Glutamatergic neuron (in vitro differentiated cells): ENCODE measurements at regions not wholly inside any gene's neighbourhood (a gene's known extent, or its start where the extent isn't known, plus 50 kb on each side); places are given as distances from the start of the nearest gene placed in this dataset.

Experiments used
- DNase-seq: peaks from one replicate; pipeline ENCODE4 v3.0.0; 2022
- H3K27ac Mint-ChIP-seq: one replicate; pipeline ENCODE4 v1.8.0; 2020; ENCODE audit warnings: mild to moderate bottlenecking, mixed read lengths, inconsistent platforms; ENCODE audit not compliant: unreplicated experiment
- H3K27me3 Mint-ChIP-seq: one replicate; pipeline ENCODE4 v1.8.0; 2020; ENCODE audit warnings: mild to moderate bottlenecking, moderate library complexity, mixed read lengths, inconsistent platforms; ENCODE audit not compliant: unreplicated experiment
- H3K36me3 Mint-ChIP-seq: one replicate; pipeline ENCODE4 v1.8.0; 2020; ENCODE audit warnings: mild to moderate bottlenecking, mixed read lengths, inconsistent platforms; ENCODE audit not compliant: unreplicated experiment
- H3K4me1 Mint-ChIP-seq: one replicate; pipeline ENCODE4 v1.8.0; 2020; ENCODE audit warnings: mild to moderate bottlenecking, low read depth, mixed read lengths, inconsistent platforms; ENCODE audit not compliant: unreplicated experiment
- H3K4me3 Mint-ChIP-seq: one replicate; pipeline ENCODE4 v1.8.0; 2020; ENCODE audit warnings: mild to moderate bottlenecking, mixed read lengths, inconsistent platforms; ENCODE audit not compliant: unreplicated experiment
- H3K9me3 Mint-ChIP-seq: one replicate; pipeline ENCODE4 v1.8.0; 2020; ENCODE audit warnings: mild to moderate bottlenecking, moderate library complexity, mixed read lengths, inconsistent platforms; ENCODE audit not compliant: unreplicated experiment
- TF ChIP-seq, protein P1 (sequence below): fragments of 200-600 bp; sonication (generic); IDR thresholded peaks from one replicate; pipeline ENCODE4 v1.5.0; 2021; ENCODE audit not compliant: partially characterized antibody, unreplicated experiment

DNA sequence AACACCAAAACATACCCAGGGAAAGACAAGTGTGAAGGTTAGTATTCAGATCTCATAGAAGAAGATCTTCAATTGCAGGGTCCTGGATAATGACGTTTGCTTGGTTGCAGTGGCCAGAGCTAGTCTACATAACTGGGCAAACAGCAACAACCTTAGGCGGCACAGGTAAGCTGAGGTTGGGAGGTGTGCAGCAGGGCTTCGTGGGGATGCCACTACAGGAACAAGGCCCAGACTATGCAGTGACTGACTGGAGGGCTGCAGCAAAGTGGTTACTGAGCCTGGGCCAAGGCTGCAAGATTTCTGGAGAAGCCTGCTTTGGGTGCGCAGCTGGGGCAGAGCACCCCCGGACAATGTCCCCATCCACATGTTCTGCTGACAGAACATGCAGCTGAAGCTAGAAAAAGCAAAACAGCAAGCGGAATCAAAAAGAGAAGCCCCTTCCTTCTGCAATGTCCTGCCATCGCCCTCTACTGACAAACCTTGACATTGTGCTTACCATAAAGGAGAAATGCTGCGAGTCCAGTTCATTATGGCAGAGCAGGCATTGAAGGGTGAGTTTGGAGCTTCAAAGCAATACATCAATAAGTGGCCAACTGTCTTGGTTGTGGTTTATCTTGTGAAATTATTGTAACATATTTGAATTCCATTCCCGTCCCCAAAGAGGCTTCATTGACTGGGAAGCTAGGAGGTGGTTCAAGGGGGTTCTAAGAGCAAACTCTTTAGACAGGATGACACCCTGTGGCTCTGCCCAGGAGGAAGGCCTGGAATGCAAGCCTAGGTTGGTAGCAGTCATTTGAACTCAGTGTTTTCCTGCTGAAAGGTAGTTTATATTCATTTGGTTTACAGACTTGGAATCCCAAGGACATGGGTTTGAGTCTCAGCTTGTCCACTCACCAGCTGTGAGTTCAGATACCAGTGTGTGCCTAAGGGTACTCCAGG lies 217.0 kb downstream of the PDCD6IP start:
- H3K27me3 Mint-ChIP-seq = no peaks in the 10 kb centered on the region

DNA sequence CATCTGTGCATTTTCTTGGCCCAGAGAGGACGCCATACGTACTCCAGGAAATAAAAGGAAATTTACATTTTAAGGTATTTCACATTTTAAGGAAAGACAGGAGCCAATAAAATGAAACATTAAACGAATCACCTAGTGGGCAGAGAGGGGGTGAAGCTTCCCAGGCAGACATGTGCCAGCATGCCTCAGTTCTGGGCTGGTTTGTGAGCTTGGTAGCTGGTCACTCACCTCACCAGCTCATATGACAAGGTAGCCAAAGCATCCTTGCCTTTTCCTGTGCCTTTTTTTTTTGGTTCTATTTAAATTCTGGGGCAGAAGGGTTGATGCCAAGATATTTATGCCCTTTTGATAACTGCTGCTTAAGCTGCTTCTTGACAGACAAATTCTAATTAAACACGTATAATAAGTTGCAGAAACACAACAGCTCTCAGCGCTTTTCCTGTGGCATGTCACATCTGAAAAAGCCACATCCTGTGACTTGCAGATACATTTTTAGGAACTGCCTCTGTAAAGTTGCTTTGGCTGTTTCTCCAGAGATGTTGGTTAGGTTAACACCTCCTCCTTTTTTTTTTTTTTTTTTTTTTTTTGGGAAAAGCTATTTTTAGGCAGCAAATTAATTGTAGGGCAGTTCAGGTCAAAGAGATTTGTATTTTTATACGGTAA lies 218.6 kb downstream of the PDCD6IP start:
- no peaks in the 10 kb centered on the region for H3K36me3 Mint-ChIP-seq
- H3K27ac Mint-ChIP-seq = no peak overlapping the region
- no peaks in the 10 kb centered on the region for H3K4me1 Mint-ChIP-seq
- H3K9me3 Mint-ChIP-seq = no peaks in the 10 kb centered on the region
- TF ChIP-seq, protein P1, sequence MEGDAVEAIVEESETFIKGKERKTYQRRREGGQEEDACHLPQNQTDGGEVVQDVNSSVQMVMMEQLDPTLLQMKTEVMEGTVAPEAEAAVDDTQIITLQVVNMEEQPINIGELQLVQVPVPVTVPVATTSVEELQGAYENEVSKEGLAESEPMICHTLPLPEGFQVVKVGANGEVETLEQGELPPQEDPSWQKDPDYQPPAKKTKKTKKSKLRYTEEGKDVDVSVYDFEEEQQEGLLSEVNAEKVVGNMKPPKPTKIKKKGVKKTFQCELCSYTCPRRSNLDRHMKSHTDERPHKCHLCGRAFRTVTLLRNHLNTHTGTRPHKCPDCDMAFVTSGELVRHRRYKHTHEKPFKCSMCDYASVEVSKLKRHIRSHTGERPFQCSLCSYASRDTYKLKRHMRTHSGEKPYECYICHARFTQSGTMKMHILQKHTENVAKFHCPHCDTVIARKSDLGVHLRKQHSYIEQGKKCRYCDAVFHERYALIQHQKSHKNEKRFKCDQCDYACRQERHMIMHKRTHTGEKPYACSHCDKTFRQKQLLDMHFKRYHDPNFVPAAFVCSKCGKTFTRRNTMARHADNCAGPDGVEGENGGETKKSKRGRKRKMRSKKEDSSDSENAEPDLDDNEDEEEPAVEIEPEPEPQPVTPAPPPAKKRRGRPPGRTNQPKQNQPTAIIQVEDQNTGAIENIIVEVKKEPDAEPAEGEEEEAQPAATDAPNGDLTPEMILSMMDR = no peak
- no peak overlapping the region for H3K4me3 Mint-ChIP-seq
- DNase-seq = no peak
- no peaks in the 10 kb centered on the region for H3K27me3 Mint-ChIP-seq

More for the DNA sequence above, 217.0 kb downstream of the PDCD6IP start:
- Mint-ChIP-seq H3K4me3 (no peak overlapping the region), H3K27ac (no peak overlapping the region), H3K36me3 (no peaks in the 10 kb centered on the region), H3K4me1 (no peaks in the 10 kb centered on the region), H3K9me3 (no peaks in the 10 kb centered on the region)
- TF ChIP-seq, protein P1 = peak; percentile 24
- DNase-seq = no peak

- Mint-ChIP-seq H3K9me3 (no peaks in the 10 kb centered on the region), H3K36me3 (no peaks in the 10 kb centered on the region), H3K4me1 (no peaks in the 10 kb centered on the region), H3K4me3 (no peak overlapping the region), H3K27me3 (no peaks in the 10 kb centered on the region), H3K27ac (no peak overlapping the region)
- no peak for DNase-seq
- TF ChIP-seq, protein P1 = no peak
These were observed 219.3 kb downstream of the PDCD6IP start for GRCh38 chr3:34017757-34018156.

DNA sequence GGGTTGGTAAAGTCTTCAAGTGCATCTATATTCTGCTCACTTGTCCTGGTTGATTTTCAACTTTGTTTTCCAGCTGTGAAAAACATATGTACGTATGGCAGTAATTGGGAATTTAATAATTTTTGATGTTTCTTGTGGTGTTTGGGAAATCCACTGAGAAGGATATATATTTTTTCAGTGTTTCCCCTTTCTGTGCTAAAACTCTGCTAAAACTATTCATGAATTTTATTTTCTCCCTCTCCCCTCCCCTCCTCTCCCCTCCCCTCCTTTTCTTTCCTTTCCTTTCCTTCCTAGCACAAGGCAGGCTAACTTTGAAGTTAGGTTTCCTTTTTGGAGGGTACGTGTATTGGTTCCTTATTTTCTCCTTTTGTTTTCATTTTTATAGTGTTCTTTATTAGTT lies 220.7 kb downstream of the PDCD6IP start:
- H3K9me3 Mint-ChIP-seq = no peaks in the 10 kb centered on the region
- TF ChIP-seq, protein P1 = no peak
- H3K27ac Mint-ChIP-seq = no peak overlapping the region
- H3K4me1 Mint-ChIP-seq = no peaks in the 10 kb centered on the region
- no peak for DNase-seq
- no peak overlapping the region for H3K4me3 Mint-ChIP-seq
- no peaks in the 10 kb centered on the region for H3K27me3 Mint-ChIP-seq
- no peaks in the 10 kb centered on the region for H3K36me3 Mint-ChIP-seq

- Mint-ChIP-seq H3K9me3 (no peaks in the 10 kb centered on the region), H3K27ac (no peak overlapping the region), H3K27me3 (no peaks in the 10 kb centered on the region), H3K4me3 (no peak overlapping the region), H3K36me3 (no peaks in the 10 kb centered on the region), H3K4me1 (no peaks in the 10 kb centered on the region)
- no peak for DNase-seq
- TF ChIP-seq, protein P1 = no peak
These were observed 221.7 kb downstream of the PDCD6IP start for GRCh38 chr3:34020170-34020569.
